RWPE2 (cell line): ENCODE measurements at regions not wholly inside any gene's neighbourhood (a gene's known extent, or its start where the extent isn't known, plus 50 kb on each side); places are given as distances from the start of the nearest gene placed in this dataset.

Experiments
- ATAC-seq: fragments of 200-7000 bp; cut with Tn5 transposase; 3 replicates; pipeline ENCODE4 v1.9.1; 2021; ENCODE audit warnings: low read depth
- DNase-seq: peaks from one replicate; pipeline ENCODE4 v3.0.0-alpha.2; 2020; ENCODE audit warnings: low spot score
- H3K27ac ChIP-seq: fragments of 450-650 bp; 2 replicates; pipeline ENCODE4 v1.5.1; 2017; ENCODE audit warnings: mild to moderate bottlenecking; ENCODE audit not compliant: poor library complexity, severe bottlenecking
- H3K27me3 ChIP-seq: fragments of 250-450 bp; sonication (Bioruptor Pico); 2 replicates; pipeline ENCODE4 v1.5.1; 2021; ENCODE audit warnings: mild to moderate bottlenecking, moderate library complexity; ENCODE audit not compliant: insufficient read depth, poor library complexity, severe bottlenecking
- H3K36me3 ChIP-seq: fragments of 250-450 bp; sonication (Bioruptor Pico); 2 replicates; pipeline ENCODE4 v1.5.1; 2020; ENCODE audit warnings: low read depth, mild to moderate bottlenecking, moderate library complexity
- H3K4me1 ChIP-seq: fragments of 250-450 bp; sonication (Bioruptor Pico); 2 replicates; pipeline ENCODE4 v1.5.1; 2021; ENCODE audit warnings: mild to moderate bottlenecking, moderate library complexity; ENCODE audit not compliant: insufficient read depth, poor library complexity, severe bottlenecking
- H3K4me3 ChIP-seq: fragments of 250-450 bp; sonication (Bioruptor Pico); 2 replicates; pipeline ENCODE4 v1.5.1; 2021; ENCODE audit warnings: mild to moderate bottlenecking, moderate library complexity; ENCODE audit not compliant: severe bottlenecking
- H3K9me3 ChIP-seq: fragments of 250-450 bp; sonication (Bioruptor Pico); 2 replicates; pipeline ENCODE4 v1.5.1; 2021; ENCODE audit warnings: mild to moderate bottlenecking, moderate library complexity; ENCODE audit not compliant: severe bottlenecking
- TF ChIP-seq, protein P1 (sequence below): fragments of 450-650 bp; IDR thresholded peaks from one replicate; pipeline ENCODE4 v1.5.1; 2017; ENCODE audit warnings: mild to moderate bottlenecking, moderate library complexity; ENCODE audit not compliant: poor library complexity, severe bottlenecking

DNA sequence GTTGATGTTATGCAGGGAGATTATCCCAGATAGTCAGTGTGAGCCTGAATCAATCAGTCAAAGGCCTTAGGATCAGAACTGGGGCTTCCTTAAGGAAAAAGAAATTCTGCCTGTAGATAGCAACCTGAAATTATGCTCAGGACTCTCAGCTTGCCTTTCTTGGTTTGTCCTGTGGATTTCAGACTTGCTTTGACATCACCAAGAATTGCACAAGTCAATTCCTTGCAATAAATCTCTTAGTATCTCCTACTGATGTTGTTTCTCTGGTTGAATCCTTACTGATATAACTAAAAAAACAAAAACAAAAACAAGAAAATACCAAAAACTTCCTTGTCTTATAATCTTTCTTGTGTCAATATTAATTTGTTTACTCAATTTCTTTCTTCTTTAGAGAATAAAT, 258.9 kb upstream of the TCF21 start:
- H3K4me3 ChIP-seq = no peak overlapping the region
- no peaks in the 10 kb centered on the region for H3K9me3 ChIP-seq
- no peaks in the 10 kb centered on the region for H3K36me3 ChIP-seq
- ATAC-seq (no peak), DNase-seq (no peak)
- TF ChIP-seq, protein P1, sequence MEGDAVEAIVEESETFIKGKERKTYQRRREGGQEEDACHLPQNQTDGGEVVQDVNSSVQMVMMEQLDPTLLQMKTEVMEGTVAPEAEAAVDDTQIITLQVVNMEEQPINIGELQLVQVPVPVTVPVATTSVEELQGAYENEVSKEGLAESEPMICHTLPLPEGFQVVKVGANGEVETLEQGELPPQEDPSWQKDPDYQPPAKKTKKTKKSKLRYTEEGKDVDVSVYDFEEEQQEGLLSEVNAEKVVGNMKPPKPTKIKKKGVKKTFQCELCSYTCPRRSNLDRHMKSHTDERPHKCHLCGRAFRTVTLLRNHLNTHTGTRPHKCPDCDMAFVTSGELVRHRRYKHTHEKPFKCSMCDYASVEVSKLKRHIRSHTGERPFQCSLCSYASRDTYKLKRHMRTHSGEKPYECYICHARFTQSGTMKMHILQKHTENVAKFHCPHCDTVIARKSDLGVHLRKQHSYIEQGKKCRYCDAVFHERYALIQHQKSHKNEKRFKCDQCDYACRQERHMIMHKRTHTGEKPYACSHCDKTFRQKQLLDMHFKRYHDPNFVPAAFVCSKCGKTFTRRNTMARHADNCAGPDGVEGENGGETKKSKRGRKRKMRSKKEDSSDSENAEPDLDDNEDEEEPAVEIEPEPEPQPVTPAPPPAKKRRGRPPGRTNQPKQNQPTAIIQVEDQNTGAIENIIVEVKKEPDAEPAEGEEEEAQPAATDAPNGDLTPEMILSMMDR = no peak
- H3K27ac ChIP-seq = no peak overlapping the region
- H3K4me1 ChIP-seq = peaks cover 10% of the 10 kb centered on the region
- H3K27me3 ChIP-seq = no peaks in the 10 kb centered on the region

DNA sequence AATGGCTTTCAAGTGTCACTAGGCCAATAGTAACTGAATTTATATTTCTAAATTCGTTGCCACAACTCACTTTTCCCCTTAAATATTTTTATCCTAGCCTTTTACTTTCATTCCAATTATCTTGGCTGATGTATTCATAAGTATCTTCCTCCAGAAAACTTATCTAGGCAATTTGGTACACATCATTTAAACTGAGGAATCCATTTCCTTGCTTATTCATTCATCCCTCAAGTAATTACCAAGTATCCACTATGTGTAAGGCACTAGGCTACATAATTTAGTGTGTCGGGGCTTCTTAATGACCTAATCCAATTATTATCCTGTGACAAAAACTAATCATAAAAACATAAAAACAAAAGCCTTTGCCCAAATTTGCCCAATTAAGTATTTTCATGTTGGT, 258.3 kb upstream of the TCF21 start:
- H3K36me3 ChIP-seq = no peaks in the 10 kb centered on the region
- H3K27me3 ChIP-seq = no peaks in the 10 kb centered on the region
- H3K4me1 ChIP-seq = peaks cover 14% of the 10 kb centered on the region
- TF ChIP-seq, protein P1 = no peak
- ATAC-seq (no peak), DNase-seq (no peak)
- H3K9me3 ChIP-seq = no peaks in the 10 kb centered on the region
- no peak overlapping the region for H3K4me3 ChIP-seq
- no peak overlapping the region for H3K27ac ChIP-seq

DNA sequence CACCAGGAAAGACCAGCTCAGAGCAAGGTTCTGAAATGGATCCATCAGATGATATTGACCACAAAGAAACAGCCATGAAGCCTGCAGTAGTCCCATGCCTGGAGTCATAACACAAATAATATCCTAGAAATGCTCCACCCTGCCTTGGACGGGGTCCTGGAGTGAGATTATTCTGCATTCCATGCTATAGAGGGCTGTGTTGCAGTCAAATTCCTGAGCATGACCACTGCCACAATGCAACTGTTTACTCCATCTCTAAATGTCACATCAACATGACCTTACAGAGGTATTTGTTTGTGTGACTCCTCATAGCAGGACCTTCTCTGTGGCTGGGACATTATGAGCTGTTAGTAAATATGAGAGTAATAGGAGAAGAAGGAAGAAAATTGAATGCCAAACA, 257.5 kb upstream of the TCF21 start:
- H3K27ac ChIP-seq = no peak overlapping the region
- no peak for DNase-seq
- H3K9me3 ChIP-seq = no peaks in the 10 kb centered on the region
- TF ChIP-seq, protein P1 = peak; percentile 9
- no peaks in the 10 kb centered on the region for H3K27me3 ChIP-seq
- no peak for ATAC-seq
- H3K4me1 ChIP-seq = peaks cover 14% of the 10 kb centered on the region
- no peaks in the 10 kb centered on the region for H3K36me3 ChIP-seq
- H3K4me3 ChIP-seq = no peak overlapping the region

DNA sequence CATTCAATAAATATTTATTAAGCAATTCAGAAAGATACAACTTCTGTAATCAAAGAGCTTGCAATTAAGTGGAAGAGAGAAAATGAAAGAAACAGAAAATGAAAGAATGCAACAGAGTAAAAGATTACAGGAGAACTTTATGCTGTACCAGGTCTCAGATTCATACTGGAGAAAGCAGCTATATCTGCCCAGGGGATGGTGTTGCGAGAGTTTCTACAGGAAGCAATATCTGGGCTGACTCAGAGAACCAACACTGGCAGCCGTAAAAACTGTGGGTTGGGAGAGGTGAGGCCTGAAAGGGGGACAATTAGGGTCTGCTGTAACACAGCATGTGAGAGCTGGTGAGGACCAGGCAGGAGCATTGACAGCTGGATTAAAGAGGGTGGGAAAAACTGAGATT, 256.7 kb upstream of the TCF21 start:
- no peaks in the 10 kb centered on the region for H3K36me3 ChIP-seq
- no peak overlapping the region for H3K27ac ChIP-seq
- ATAC-seq = peak; percentile 73
- no peaks in the 10 kb centered on the region for H3K27me3 ChIP-seq
- TF ChIP-seq, protein P1 = no peak
- no peaks in the 10 kb centered on the region for H3K9me3 ChIP-seq
- no peak overlapping the region for H3K4me3 ChIP-seq
- H3K4me1 ChIP-seq = peaks cover 14% of the 10 kb centered on the region
- DNase-seq = no peak

- DNase-seq (no peak), ATAC-seq (no peak)
- H3K9me3 ChIP-seq = no peaks in the 10 kb centered on the region
- H3K27ac ChIP-seq = no peak overlapping the region
- TF ChIP-seq, protein P1 = no peak
- H3K4me1 ChIP-seq = peaks cover 14% of the 10 kb centered on the region
- no peaks in the 10 kb centered on the region for H3K27me3 ChIP-seq
- no peak overlapping the region for H3K4me3 ChIP-seq
- H3K36me3 ChIP-seq = no peaks in the 10 kb centered on the region
Measured at GRCh38 chr6:133632906-133633305, 256.0 kb upstream of the TCF21 start.
